Astrocyte of the cerebellum (primary cell): ENCODE measurements at regions not wholly inside any gene's neighbourhood (a gene's known extent, or its start where the extent isn't known, plus 50 kb on each side); places are given as distances from the start of the nearest gene placed in this dataset.

Experiments
- DNase-seq: peaks from one replicate; pipeline ENCODE4 v3.0.0-alpha.2; 2011; ENCODE audit warnings: low read depth
- H3K4me3 ChIP-seq: 2 replicates; pipeline ENCODE4 v1.5.1; 2011; ENCODE audit warnings: mild to moderate bottlenecking, low read depth, low read length, moderate library complexity
- in situ Hi-C: cut with HindIII; loops from 2 replicates; pipeline ENCODE4 v1.10.0; 2017; ENCODE audit warnings: low sequenced_read_pairs
- TF ChIP-seq, protein P1 (sequence below): IDR thresholded peaks from 2 replicates; pipeline ENCODE4 v1.5.1; 2012; ENCODE audit warnings: low read length, low read depth, moderate library complexity, mild to moderate bottlenecking; ENCODE audit errors: missing control alignments

DNA sequence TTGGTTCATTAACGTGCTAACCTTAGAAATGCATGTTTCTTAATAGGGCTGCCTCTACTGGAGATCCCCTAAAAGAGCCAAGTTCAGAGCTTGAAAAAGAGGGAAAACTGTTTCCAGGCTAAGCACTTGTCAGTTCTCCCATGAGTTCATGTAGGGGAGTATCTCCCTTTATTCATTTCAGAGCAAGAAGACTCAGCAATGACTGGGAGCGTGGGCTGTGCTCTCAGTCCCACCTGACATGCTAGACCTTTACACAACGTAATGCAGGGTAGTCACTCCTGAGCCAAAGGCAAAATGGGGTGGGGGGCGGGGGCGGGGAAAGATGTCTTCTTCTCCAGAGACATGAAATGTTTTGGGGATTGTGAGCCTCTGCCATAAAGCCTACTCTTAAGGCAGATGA, 420.1 kb upstream of the MCTP2 start:
- H3K4me3 ChIP-seq = no peak overlapping the region
- TF ChIP-seq, protein P1, sequence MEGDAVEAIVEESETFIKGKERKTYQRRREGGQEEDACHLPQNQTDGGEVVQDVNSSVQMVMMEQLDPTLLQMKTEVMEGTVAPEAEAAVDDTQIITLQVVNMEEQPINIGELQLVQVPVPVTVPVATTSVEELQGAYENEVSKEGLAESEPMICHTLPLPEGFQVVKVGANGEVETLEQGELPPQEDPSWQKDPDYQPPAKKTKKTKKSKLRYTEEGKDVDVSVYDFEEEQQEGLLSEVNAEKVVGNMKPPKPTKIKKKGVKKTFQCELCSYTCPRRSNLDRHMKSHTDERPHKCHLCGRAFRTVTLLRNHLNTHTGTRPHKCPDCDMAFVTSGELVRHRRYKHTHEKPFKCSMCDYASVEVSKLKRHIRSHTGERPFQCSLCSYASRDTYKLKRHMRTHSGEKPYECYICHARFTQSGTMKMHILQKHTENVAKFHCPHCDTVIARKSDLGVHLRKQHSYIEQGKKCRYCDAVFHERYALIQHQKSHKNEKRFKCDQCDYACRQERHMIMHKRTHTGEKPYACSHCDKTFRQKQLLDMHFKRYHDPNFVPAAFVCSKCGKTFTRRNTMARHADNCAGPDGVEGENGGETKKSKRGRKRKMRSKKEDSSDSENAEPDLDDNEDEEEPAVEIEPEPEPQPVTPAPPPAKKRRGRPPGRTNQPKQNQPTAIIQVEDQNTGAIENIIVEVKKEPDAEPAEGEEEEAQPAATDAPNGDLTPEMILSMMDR = no peak
- in situ Hi-C loops = no loop called here
- no peak for DNase-seq

DNA sequence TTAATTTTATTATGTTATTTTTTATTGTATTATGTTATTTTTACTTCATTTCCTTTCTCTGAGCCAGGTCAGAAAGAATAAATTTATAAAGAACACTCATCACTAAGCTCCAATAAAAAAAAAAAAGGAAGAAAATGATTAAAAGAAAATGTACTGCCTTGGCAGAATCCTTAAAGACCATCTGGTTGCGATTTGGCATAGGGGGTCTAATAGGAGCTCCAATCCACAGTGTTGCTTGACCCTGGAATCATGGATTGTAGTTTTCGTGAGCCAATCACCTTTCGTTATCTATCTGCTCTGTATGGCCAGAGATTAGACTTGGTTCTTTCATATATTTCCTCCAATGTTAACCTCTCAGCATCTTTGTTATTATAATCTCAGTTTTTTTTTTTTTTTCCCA, 421.8 kb upstream of the MCTP2 start:
- in situ Hi-C loops = no loop called here
- no peak overlapping the region for H3K4me3 ChIP-seq
- TF ChIP-seq, protein P1 = no peak
- DNase-seq = no peak

DNA sequence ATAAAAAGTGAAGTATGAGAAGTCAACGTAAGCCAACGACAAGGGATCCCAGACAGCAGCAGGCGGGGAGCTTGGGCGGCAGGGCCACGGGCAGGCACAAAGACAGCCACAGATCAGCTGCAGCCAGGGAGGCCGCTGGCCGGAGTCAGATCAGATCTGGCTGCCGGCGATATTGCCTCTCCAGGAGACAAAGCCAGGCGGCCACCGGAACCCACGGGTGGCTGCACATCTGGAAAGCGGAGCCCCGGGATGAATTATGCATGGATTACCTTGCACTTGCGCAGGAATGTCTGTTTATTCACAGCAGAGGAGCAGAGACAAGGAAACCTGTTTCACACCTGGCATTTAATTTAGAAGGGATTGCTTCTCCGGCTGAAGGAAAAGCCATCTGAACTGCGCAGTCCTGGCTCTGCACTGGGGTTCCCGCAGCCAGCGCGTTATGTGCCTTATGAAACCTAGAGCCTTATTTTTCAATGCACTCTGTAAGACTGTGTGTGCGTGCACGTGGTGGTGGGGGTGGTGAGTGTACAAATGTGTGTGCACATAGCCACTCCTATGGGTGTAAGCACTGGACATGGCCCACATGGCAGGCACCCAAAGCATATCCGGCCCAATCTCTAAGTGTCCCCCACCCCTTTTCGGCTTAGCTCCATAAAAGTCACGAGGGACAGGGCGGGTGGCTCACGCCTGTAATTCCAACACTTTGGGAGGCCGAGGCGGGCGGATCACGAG, 427.8 kb upstream of the MCTP2 start:
- no peak overlapping the region for H3K4me3 ChIP-seq
- in situ Hi-C loops = no loop called here
- TF ChIP-seq, protein P1 = no peak
- no peak for DNase-seq

DNA sequence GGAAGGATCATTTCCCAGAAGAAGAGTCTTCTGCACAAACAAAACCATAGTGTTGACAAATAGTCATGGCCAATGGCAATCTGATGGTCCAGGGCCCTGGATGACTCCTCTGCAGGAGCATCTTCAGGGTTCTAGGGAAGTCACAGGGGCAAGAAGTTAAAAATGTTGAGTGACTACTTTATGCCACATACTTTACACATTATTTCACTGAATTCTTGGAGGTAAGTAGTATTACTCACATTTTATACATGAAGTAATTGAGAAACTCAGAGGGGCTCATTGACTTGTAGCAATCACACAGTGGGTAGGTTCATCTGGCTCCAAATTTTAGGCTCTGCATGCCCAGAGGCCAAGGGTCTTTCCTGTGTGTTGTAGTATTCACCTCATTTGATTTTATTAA, 430.2 kb upstream of the MCTP2 start:
- in situ Hi-C loops = no loop called here
- TF ChIP-seq, protein P1 = no peak
- H3K4me3 ChIP-seq = no peak overlapping the region
- no peak for DNase-seq

DNA sequence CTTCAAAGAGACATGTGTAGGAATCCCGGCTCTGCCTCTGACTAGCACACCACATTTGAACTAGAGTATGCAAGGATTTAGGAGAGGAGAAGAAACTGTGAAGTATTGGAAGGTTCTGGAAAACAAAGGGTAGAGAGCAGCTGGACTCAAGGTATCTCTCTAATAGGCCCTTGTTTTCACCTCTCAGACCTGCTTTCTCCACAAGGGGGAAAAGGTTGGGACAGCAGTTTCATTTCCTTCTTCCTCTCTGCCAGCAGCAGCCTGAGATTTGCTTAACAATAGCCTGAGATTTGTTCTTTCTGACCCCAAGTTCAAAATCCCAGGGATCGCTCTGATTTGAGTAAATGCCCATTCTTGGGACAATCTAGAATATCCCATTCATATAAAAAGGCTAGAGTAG, 430.6 kb upstream of the MCTP2 start:
- in situ Hi-C loops = no loop called here
- H3K4me3 ChIP-seq = no peak overlapping the region
- no peak for DNase-seq
- TF ChIP-seq, protein P1 = no peak

DNA sequence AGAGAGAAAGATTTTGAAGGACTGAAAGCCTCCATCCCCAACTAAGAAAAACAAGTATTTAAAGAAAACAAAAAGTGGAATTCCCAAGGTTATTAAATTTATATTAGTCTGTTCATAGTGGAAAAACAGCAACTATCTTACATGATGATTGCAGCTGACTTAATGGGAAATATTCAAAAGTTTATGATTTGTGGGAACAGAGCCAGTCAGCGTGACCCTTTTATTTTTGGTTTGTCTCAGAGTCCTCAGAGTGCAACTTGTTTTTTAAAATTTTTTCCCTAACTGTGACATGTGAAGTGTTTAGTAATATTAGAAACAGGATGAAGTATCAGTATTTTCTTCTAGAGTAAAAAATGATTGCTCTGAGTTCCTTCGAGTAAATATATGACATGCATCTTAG, 441.9 kb upstream of the MCTP2 start:
- no peak overlapping the region for H3K4me3 ChIP-seq
- in situ Hi-C loops = no loop called here
- DNase-seq = no peak
- TF ChIP-seq, protein P1 = no peak
